ENCODE measurements at regions not wholly inside any gene's neighbourhood (a gene's known extent, or its start where the extent isn't known, plus 50 kb on each side); places are given as distances from the start of the nearest gene placed in this dataset.

DNA sequence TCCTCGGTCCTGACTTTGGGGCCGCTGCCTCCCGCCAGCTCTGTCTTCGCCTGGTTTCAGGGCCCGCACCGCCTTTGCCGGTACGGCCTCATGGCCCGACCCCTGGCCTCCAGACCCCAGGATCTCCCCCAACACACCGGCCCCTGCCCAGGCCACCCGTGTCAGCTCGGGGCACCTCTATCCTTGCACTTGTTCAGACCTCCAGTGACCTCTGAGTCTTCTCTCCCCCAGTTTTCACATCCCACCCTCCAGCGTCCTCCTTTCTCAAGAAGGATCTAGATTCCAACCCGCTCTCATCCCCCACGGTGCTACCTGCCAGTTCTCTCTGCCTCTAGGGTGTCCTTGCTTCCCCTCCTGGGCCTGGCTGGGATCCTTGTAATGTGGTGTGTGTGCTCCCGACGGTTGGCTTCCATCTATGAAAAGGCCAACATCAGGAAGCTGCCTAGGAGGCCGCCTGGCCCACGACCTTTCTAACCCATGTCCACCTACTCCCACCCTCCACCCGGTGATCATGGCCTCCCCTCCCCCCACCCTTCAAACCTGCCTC is 61.1 kb downstream of the SPATA31C2 start:
- peaks cover 4 to 10% of the 10 kb centered on the region in 2 donors for H3K4me1 ChIP-seq (ENCODE audit: control insufficient read depth in 1 of 2, insufficient read depth in 2 of 2, low read length in 2 of 2)
- H3K27ac ChIP-seq (ENCODE audit: low read length), result no peak overlapping the region
- H3K36me3 ChIP-seq (ENCODE audit: control insufficient read depth in 1 of 2, insufficient read depth in 2 of 2, low read length in 2 of 2), result no peaks in the 10 kb centered on the region
- no peaks in the 10 kb centered on the region for H3K27me3 ChIP-seq (ENCODE audit: low read depth, low read length)
- no peaks in the 10 kb centered on the region for H3K9me3 ChIP-seq (ENCODE audit: control insufficient read depth in 1 of 2, low read length in 2 of 2)
- peak overlapping the region; percentile 70 to 73 for H3K4me3 ChIP-seq (ENCODE audit: low read depth in 1 of 2, low read length in 2 of 2)

DNA sequence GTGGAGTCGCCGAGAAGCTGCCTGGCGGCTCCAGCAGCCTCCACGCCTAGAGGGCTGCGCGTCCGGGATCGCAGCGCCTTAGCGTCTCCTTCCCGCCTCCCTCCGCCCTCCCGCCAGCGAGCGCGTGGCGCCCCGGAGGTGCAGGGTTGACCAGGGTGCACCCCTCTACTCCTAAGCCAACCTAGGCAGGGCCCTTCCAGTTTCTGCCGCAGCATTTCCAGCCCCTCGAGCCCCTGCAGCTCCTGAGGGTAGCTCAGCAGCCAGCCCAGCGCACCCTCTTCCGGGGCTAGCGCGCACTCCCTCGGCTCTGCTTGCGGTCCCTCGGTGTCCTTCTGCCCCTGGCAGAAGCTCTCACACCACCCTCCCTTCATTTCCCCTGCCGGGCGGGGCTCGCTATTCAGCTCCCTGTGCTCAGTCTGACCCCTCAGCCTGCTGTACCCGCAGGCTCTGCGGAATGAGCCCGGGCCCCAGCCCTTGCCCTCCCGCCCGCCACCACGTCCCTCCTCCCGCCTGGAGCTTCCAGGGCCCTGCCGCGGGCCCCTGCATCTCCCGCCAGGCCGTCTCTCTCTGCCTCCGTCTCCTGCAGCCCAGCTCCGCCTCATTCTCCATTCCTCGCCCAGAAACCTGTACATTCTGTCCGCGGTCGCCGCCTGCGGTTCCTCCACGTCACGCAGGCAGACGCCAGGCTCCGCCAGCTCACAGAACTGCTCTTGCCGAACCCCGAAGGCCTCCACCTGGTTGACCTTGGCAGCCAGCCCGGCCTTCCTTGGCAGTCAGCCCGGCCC is 61.8 kb downstream of the SPATA31C2 start:
- H3K27ac ChIP-seq (ENCODE audit: low read length), result no peak overlapping the region

DNA sequence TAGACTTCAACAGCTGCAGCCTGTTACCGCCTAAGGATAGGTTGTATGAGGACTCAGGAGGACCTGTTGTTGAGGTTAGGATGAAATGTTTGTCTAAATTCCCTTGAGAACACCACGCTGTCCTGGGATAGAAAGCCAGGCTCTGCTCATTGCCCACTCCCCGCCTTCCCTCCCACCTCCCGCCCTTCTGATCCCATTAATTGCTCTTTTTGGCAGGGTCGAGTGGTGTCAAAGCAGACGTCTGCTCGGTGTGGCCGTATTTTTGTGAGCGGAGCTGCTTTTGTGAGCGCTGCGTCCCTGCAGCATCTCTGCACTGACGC is 62.3 kb downstream of the SPATA31C2 start:
- peak overlapping the region; percentile 70 to 73 for H3K4me3 ChIP-seq (ENCODE audit: low read depth in 1 of 2, low read length in 2 of 2)
- no peaks in the 10 kb centered on the region for H3K36me3 ChIP-seq (ENCODE audit: control insufficient read depth in 1 of 2, insufficient read depth in 2 of 2, low read length in 2 of 2)
- H3K27me3 ChIP-seq (ENCODE audit: low read depth, low read length), result no peaks in the 10 kb centered on the region
- peaks cover 4 to 10% of the 10 kb centered on the region in 2 donors for H3K4me1 ChIP-seq (ENCODE audit: control insufficient read depth in 1 of 2, insufficient read depth in 2 of 2, low read length in 2 of 2)
- H3K9me3 ChIP-seq (ENCODE audit: control insufficient read depth in 1 of 2, low read length in 2 of 2), result no peaks in the 10 kb centered on the region
- no peak overlapping the region for H3K27ac ChIP-seq (ENCODE audit: low read length)

More for the DNA sequence above, 61.8 kb downstream of the SPATA31C2 start:
- H3K36me3 ChIP-seq (ENCODE audit: control insufficient read depth in 1 of 2, insufficient read depth in 2 of 2, low read length in 2 of 2), result no peaks in the 10 kb centered on the region
- H3K27me3 ChIP-seq (ENCODE audit: low read depth, low read length), result no peaks in the 10 kb centered on the region
- H3K4me1 ChIP-seq (ENCODE audit: control insufficient read depth in 1 of 2, insufficient read depth in 2 of 2, low read length in 2 of 2), result peaks cover 4 to 10% of the 10 kb centered on the region in 2 donors
- no peaks in the 10 kb centered on the region for H3K9me3 ChIP-seq (ENCODE audit: control insufficient read depth in 1 of 2, low read length in 2 of 2)
- peak overlapping the region; percentile 70 to 73 for H3K4me3 ChIP-seq (ENCODE audit: low read depth in 1 of 2, low read length in 2 of 2)

DNA sequence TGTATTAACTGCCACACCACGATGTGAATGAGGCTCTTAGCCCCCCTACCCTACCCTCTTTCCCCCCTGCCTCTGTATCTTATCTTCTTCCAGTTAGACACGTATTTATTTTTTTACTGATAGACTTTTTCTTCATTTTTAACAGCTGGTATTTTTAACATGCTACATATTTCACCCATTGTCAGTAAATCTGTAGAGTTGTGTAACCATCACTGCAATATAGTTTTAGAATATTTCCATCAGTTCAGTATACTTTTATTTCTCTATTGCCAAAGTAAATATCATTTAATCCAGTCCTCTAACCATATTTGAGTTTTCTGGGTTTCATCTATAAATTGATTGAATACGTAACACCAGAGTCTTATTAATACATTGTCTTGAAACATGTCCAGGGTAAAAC is 62.8 kb downstream of the SPATA31C2 start:
- no peaks in the 10 kb centered on the region for H3K36me3 ChIP-seq (ENCODE audit: control insufficient read depth in 1 of 2, insufficient read depth in 2 of 2, low read length in 2 of 2)
- no peak overlapping the region for H3K27ac ChIP-seq (ENCODE audit: low read length)
- H3K4me1 ChIP-seq (ENCODE audit: control insufficient read depth in 1 of 2, insufficient read depth in 2 of 2, low read length in 2 of 2), result peaks cover 4 to 10% of the 10 kb centered on the region in 2 donors
- H3K27me3 ChIP-seq (ENCODE audit: low read depth, low read length), result no peaks in the 10 kb centered on the region
- H3K9me3 ChIP-seq (ENCODE audit: control insufficient read depth in 1 of 2, low read length in 2 of 2), result no peaks in the 10 kb centered on the region
- H3K4me3 ChIP-seq (ENCODE audit: low read depth in 1 of 2, low read length in 2 of 2), result peak overlapping the region; percentile 70 to 73

DNA sequence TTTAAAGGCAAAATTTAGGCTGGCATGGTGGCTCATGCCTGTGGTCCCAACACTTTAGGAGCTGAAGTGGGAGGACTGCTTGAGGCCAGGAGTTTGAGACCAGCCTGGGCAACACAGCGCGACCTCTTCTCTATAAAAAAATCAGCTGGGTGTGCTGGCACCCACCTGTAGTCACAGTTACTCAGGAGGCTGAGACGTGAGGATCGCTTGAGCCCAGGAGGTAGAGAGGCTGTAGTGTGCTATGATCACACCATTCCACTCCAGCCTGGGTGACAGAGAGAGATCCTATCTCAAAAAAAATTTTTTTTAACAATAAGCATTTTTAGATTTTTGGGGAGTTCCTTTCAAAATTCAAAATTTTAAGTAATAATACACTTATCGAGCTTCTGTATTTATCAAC is 63.3 kb downstream of the SPATA31C2 start:
- no peak overlapping the region for H3K4me3 ChIP-seq (ENCODE audit: low read depth in 1 of 2, low read length in 2 of 2)
- H3K27me3 ChIP-seq (ENCODE audit: low read depth, low read length), result no peaks in the 10 kb centered on the region
- no peak overlapping the region for H3K27ac ChIP-seq (ENCODE audit: low read length)
- H3K4me1 ChIP-seq (ENCODE audit: control insufficient read depth in 1 of 2, insufficient read depth in 2 of 2, low read length in 2 of 2), result peaks cover 4 to 10% of the 10 kb centered on the region in 2 donors
- no peaks in the 10 kb centered on the region for H3K9me3 ChIP-seq (ENCODE audit: control insufficient read depth in 1 of 2, low read length in 2 of 2)
- no peaks in the 10 kb centered on the region for H3K36me3 ChIP-seq (ENCODE audit: control insufficient read depth in 1 of 2, insufficient read depth in 2 of 2, low read length in 2 of 2)

DNA sequence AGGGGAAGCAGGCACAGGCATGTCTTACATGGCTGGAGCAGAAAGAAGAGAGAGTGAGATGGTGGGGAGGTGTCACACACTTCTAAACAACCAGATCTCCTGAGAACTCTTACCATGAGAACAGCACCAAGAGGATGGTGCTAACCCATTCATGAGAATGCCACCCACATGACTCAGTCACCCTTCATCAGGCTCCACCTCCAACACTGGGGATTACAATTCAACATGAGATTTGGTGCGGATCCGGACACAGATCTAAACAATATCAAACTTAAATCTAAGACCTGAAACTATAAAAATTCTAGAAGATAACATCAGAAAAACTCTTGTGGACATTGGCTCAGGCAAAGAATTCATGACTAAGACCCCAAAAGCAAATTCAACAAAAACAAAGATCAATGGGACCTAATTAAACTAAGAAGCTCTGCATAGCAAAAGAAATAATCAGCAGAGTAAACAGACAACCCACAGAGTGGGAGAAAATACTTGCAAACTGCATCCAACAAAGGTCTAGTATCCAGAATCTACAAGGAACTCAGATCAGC is 65.4 kb downstream of the SPATA31C2 start:
- Histone ChIP-seq H3K27me3 (ENCODE audit: low read depth, low read length) (no peaks in the 10 kb centered on the region), H3K4me1 (ENCODE audit: control insufficient read depth in 1 of 2, insufficient read depth in 2 of 2, low read length in 2 of 2) (peaks cover 4 to 10% of the 10 kb centered on the region in 2 donors), H3K4me3 (ENCODE audit: low read depth in 1 of 2, low read length in 2 of 2) (no peak overlapping the region), H3K9me3 (ENCODE audit: control insufficient read depth in 1 of 2, low read length in 2 of 2) (no peaks in the 10 kb centered on the region), H3K36me3 (ENCODE audit: control insufficient read depth in 1 of 2, insufficient read depth in 2 of 2, low read length in 2 of 2) (no peaks in the 10 kb centered on the region), H3K27ac (ENCODE audit: low read length) (no peak overlapping the region)

DNA sequence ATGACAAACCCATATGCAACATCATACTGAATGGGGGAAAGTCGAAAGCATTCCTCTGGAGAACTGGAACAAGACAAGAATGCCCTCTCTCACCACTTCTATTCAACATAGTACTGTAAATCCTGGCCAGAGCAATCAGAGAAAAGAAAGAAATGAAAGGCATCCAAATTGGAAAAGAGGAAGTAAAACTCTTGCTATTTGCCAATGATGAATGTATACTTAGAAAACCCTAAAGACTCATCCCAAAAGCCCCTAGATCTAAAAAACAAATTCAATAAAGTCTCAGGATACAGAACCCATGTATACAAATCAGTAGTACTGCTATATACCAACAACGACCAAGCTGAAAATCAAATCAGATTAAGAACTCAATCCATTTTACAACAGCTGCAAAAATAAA is 66.9 kb downstream of the SPATA31C2 start:
- Histone ChIP-seq H3K4me1 (ENCODE audit: control insufficient read depth in 1 of 2, insufficient read depth in 2 of 2, low read length in 2 of 2) (peaks cover 4% of the 10 kb centered on the region in 2 donors), H3K27me3 (ENCODE audit: low read depth, low read length) (no peaks in the 10 kb centered on the region), H3K27ac (ENCODE audit: low read length) (no peak overlapping the region), H3K36me3 (ENCODE audit: control insufficient read depth in 1 of 2, insufficient read depth in 2 of 2, low read length in 2 of 2) (no peaks in the 10 kb centered on the region), H3K4me3 (ENCODE audit: low read depth in 1 of 2, low read length in 2 of 2) (no peak overlapping the region), H3K9me3 (ENCODE audit: control insufficient read depth in 1 of 2, low read length in 2 of 2) (no peaks in the 10 kb centered on the region)

DNA sequence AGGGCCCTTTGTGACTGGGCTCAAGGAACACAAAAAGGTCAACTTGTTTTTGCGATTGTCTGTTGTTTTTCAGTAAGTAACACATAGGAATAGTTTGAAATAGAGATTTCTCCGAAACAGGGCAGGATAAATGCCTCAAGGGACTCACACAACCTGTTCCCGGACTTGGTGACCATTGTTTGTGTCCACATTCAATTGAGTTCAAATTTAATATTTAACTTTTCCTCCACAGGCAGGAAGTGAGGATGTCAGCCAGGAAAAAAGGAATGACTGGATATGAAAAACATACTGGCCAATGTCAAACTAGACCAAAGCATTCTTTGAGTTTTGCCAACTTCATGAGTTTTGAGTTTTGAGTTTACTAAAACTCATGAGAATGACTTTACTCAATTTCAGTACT is 72.7 kb downstream of the SPATA31C2 start:
- Histone ChIP-seq H3K4me3 (ENCODE audit: low read depth in 1 of 2, low read length in 2 of 2) (no peak overlapping the region), H3K27ac (ENCODE audit: low read length) (no peak overlapping the region), H3K27me3 (ENCODE audit: low read depth, low read length) (no peaks in the 10 kb centered on the region), H3K36me3 (ENCODE audit: control insufficient read depth in 1 of 2, insufficient read depth in 2 of 2, low read length in 2 of 2) (no peaks in the 10 kb centered on the region), H3K4me1 (ENCODE audit: control insufficient read depth in 1 of 2, insufficient read depth in 2 of 2, low read length in 2 of 2) (no peaks in the 10 kb centered on the region), H3K9me3 (ENCODE audit: control insufficient read depth in 1 of 2, low read length in 2 of 2) (no peaks in the 10 kb centered on the region)

DNA sequence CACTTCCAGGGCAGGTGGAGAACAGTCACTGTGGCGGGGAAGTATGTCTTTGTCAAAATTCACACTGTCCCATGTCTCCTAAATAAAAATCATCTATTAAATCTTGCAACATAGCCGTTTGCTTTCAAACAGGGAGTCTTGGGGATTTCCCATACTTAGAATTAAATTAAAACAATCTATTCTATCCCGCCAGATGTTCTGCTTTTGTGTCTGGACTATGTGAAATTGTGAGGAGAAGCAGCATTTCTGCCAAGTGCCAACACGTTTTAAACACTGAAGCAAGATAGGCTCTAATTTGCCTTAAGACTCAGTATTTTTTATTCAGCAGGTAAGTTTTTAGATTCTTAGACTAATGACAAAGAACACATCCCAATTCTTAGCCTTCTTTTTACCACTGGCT is 73.7 kb downstream of the SPATA31C2 start:
- H3K9me3 ChIP-seq (ENCODE audit: control insufficient read depth in 1 of 2, low read length in 2 of 2), result no peaks in the 10 kb centered on the region
- no peaks in the 10 kb centered on the region for H3K36me3 ChIP-seq (ENCODE audit: control insufficient read depth in 1 of 2, insufficient read depth in 2 of 2, low read length in 2 of 2)
- no peaks in the 10 kb centered on the region for H3K4me1 ChIP-seq (ENCODE audit: control insufficient read depth in 1 of 2, insufficient read depth in 2 of 2, low read length in 2 of 2)
- no peaks in the 10 kb centered on the region for H3K27me3 ChIP-seq (ENCODE audit: low read depth, low read length)
- no peak overlapping the region for H3K4me3 ChIP-seq (ENCODE audit: low read depth in 1 of 2, low read length in 2 of 2)
- H3K27ac ChIP-seq (ENCODE audit: low read length), result no peak overlapping the region

DNA sequence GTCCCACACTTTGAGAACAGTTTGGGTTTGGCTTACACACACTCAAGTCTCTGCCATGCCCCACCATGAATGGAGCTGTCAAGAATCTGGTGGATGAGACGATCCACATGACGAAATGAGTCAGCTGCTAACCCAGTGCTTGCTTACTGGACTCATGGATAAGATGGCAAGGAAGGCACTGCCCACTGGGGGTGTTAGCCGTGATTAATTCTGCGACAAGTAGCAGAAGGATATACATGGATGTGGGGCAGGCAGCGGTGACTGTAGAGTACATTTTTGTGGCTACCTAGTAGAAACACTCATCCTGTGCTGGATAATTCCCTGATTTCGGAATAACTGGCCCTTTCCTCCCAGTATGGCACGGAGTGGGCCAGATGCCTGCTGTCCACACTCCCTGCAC is 77.5 kb downstream of the SPATA31C2 start:
- no peaks in the 10 kb centered on the region for H3K27me3 ChIP-seq (ENCODE audit: low read depth, low read length)
- no peak overlapping the region for H3K27ac ChIP-seq (ENCODE audit: low read length)
- H3K4me3 ChIP-seq (ENCODE audit: low read depth in 1 of 2, low read length in 2 of 2), result no peak overlapping the region
- H3K4me1 ChIP-seq (ENCODE audit: control insufficient read depth in 1 of 2, insufficient read depth in 2 of 2, low read length in 2 of 2), result no peaks in the 10 kb centered on the region
- no peaks in the 10 kb centered on the region for H3K36me3 ChIP-seq (ENCODE audit: control insufficient read depth in 1 of 2, insufficient read depth in 2 of 2, low read length in 2 of 2)
- H3K9me3 ChIP-seq (ENCODE audit: control insufficient read depth in 1 of 2, low read length in 2 of 2), result no peaks in the 10 kb centered on the region

DNA sequence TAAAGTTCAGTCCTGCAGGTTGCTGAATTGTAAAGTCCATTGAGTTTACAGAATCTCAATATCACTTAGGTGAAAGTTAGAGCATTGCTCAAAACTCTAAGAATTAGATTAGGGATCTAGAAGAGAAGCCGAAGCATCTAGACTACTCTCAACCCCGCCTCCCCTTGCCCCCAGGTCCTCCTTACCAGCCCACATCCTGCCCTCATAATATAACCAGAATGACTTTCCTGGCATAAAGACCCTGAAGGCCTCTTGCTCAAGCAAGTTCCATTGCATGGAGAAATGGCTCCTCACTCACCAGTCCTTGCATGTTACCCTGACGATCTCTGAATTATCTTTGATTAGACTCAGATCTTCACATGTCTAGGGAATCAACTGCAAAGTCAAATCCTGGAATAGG is 78.8 kb downstream of the SPATA31C2 start:
- H3K9me3 ChIP-seq (ENCODE audit: control insufficient read depth in 1 of 2, low read length in 2 of 2), result no peaks in the 10 kb centered on the region
- H3K27ac ChIP-seq (ENCODE audit: low read length), result no peak overlapping the region
- H3K27me3 ChIP-seq (ENCODE audit: low read depth, low read length), result no peaks in the 10 kb centered on the region
- no peaks in the 10 kb centered on the region for H3K4me1 ChIP-seq (ENCODE audit: control insufficient read depth in 1 of 2, insufficient read depth in 2 of 2, low read length in 2 of 2)
- no peak overlapping the region for H3K4me3 ChIP-seq (ENCODE audit: low read depth in 1 of 2, low read length in 2 of 2)
- no peaks in the 10 kb centered on the region for H3K36me3 ChIP-seq (ENCODE audit: control insufficient read depth in 1 of 2, insufficient read depth in 2 of 2, low read length in 2 of 2)
